Liver (tissue), 8 donors: ENCODE measurements at regions not wholly inside any gene's neighbourhood (a gene's known extent, or its start where the extent isn't known, plus 50 kb on each side); places are given as distances from the start of the nearest gene placed in this dataset.

Experiments used
- DNase-seq: peaks from one replicate; pipeline ENCODE4 v3.0.0-alpha.2; 2017; ENCODE audit warnings: low spot score
- H3K27ac ChIP-seq, 2 donors: one replicate each; pipeline ENCODE4 v1.7.0; 2013; ENCODE audit warnings: inconsistent platforms in 2 of 2, low read length in 2 of 2, control low read depth in 1 of 2, low read depth in 1 of 2, mild to moderate bottlenecking in 1 of 2
- H3K27me3 ChIP-seq, 4 donors: one replicate each; pipeline versions ENCODE4 v1.6.1 to v1.7.0; 2013; ENCODE audit warnings: low read length in 3 of 4, inconsistent platforms in 1 of 4, mild to moderate bottlenecking in 1 of 4, moderate library complexity in 1 of 4; ENCODE audit not compliant: control insufficient read depth in 4 of 4, insufficient read depth in 4 of 4
- H3K36me3 ChIP-seq, 4 donors: one replicate each; pipeline versions ENCODE4 v1.6.1 to v1.7.0; 2013; ENCODE audit warnings: low read length in 3 of 4, mild to moderate bottlenecking in 3 of 4, low read depth in 1 of 4, moderate library complexity in 1 of 4; ENCODE audit not compliant: control insufficient read depth in 4 of 4, insufficient read depth in 3 of 4
- H3K4me1 ChIP-seq, 4 donors: one replicate each; pipeline versions ENCODE4 v1.6.1 to v1.7.0; 2013; ENCODE audit warnings: low read length in 3 of 4, mild to moderate bottlenecking in 3 of 4, moderate library complexity in 1 of 4; ENCODE audit not compliant: control insufficient read depth in 4 of 4, insufficient read depth in 4 of 4
- H3K4me3 ChIP-seq, 3 donors: one replicate each; pipeline versions ENCODE4 v1.6.1 to v1.7.0; 2013; ENCODE audit warnings: low read length in 3 of 3, control low read depth in 1 of 3, low read depth in 1 of 3, mild to moderate bottlenecking in 1 of 3
- H3K9ac ChIP-seq, 2 donors: one replicate each; pipeline ENCODE4 v1.7.0; 2013; ENCODE audit warnings: low read length in 2 of 2, mild to moderate bottlenecking in 2 of 2, moderate library complexity in 2 of 2, control low read depth in 1 of 2, low read depth in 1 of 2
- H3K9me3 ChIP-seq, 4 donors: one replicate each; pipeline versions ENCODE4 v1.6.1 to v1.7.0; 2013; ENCODE audit warnings: low read length in 3 of 4; ENCODE audit not compliant: control insufficient read depth in 4 of 4
- CTCF ChIP-seq: fragments of 150-350 bp; IDR thresholded peaks from 2 replicates; pipeline ENCODE4 v1.5.1; 2017; ENCODE audit warnings: improper control_type of control experiment, low read depth, low read length; ENCODE audit not compliant: missing input control
- EGR1 ChIP-seq, 2 donors: IDR thresholded peaks; 2 replicates each; pipeline ENCODE4 v1.6.1; 2016 to 2018; ENCODE audit warnings: antibody characterized with exemption in 2 of 2, low read depth in 2 of 2
- FOXA1 ChIP-seq: IDR thresholded peaks from 2 replicates; pipeline ENCODE4 v1.6.1; 2016; ENCODE audit warnings: antibody characterized with exemption
- FOXA2 ChIP-seq: IDR thresholded peaks from 2 replicates; pipeline ENCODE4 v1.6.1; 2016; ENCODE audit warnings: antibody characterized with exemption
- HNF4A ChIP-seq, 2 donors: conservative IDR thresholded peaks; 2 replicates each; pipeline ENCODE4 v1.6.1; 2016; ENCODE audit warnings: antibody characterized with exemption in 2 of 2, mild to moderate bottlenecking in 2 of 2
- JUND ChIP-seq, 2 donors: IDR thresholded peaks; 2 replicates each; pipeline ENCODE4 v1.6.1; 2016; ENCODE audit warnings: antibody characterized with exemption in 2 of 2
- RAD21 ChIP-seq, 2 donors: IDR thresholded peaks; 2 replicates each; pipeline ENCODE4 v1.6.1; 2016; ENCODE audit warnings: antibody characterized with exemption in 2 of 2, mild to moderate bottlenecking in 2 of 2
- RXRA ChIP-seq, 2 donors: IDR thresholded peaks; 2 replicates each; pipeline ENCODE4 v1.6.1; 2017 to 2018; ENCODE audit warnings: antibody characterized with exemption in 2 of 2, mild to moderate bottlenecking in 1 of 2
- SP1 ChIP-seq: IDR thresholded peaks from 2 replicates; pipeline ENCODE4 v1.6.1; 2018; ENCODE audit warnings: antibody characterized with exemption, mild to moderate bottlenecking
- TAF1 ChIP-seq: conservative IDR thresholded peaks from 2 replicates; pipeline ENCODE4 v1.6.1; 2016; ENCODE audit warnings: antibody characterized with exemption, mild to moderate bottlenecking
- YY1 ChIP-seq: IDR thresholded peaks from 2 replicates; pipeline ENCODE4 v1.6.1; 2016; ENCODE audit warnings: antibody characterized with exemption, mild to moderate bottlenecking
- ZBTB33 ChIP-seq: IDR thresholded peaks from 2 replicates; pipeline ENCODE4 v1.6.1; 2016; ENCODE audit warnings: antibody characterized with exemption
- WGBS: extraction: QIAGEN DNeasy Blood & Tissue Kit; methylation state at CpG from one replicate; pipeline ENCODE4 v1.1.7; 2013; 5-methylcytosine and 5-hydroxymethylcytosine counted together
- TF ChIP-seq, protein P1 (sequence below): IDR thresholded peaks from 2 replicates; pipeline ENCODE4 v1.6.1; 2016; ENCODE audit warnings: antibody characterized with exemption
- TF ChIP-seq, protein P2 (sequence below): IDR thresholded peaks from 2 replicates; pipeline ENCODE4 v1.6.1; 2016; ENCODE audit warnings: antibody characterized with exemption
- TF ChIP-seq, protein P3 (sequence below): IDR thresholded peaks from 2 replicates; pipeline ENCODE4 v1.6.1; 2016; ENCODE audit warnings: antibody characterized with exemption, mild to moderate bottlenecking
- donor health status: healthy.
- donor health status: healthy.
- donor health status: healthy.
- donor health status: healthy.
- donor health status: healthy.

DNA sequence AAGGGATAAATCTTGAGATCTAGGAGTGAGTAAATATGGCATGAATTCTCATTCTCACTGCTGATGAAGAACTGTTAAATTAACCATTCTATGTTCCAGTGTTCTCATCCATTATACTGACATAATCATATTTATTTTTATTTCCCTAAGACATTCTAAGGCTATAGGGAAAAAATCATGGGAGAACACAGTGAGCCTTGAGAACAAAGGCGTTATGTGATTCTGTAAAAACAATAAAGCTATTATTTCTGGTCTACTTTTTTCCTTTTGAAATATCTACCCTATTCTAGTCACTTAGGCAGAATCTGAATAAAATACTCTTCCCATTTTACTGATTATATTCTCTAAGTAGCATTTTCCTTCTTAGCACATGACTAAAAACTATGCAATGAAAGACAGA lies 155.7 kb upstream of the ADAMTS16 start:
- no peaks in the 10 kb centered on the region for H3K9me3 ChIP-seq
- no peak for DNase-seq
- TF ChIP-seq, protein P1, sequence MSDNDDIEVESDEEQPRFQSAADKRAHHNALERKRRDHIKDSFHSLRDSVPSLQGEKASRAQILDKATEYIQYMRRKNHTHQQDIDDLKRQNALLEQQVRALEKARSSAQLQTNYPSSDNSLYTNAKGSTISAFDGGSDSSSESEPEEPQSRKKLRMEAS = no peak
- no peak for TF ChIP-seq EGR1 (IDR thresholded peaks at IDR 0.05; ENCODE audit: low read depth in 2 of 2)
- no peak for TF ChIP-seq SP1
- no peak for TF ChIP-seq CTCF
- TF ChIP-seq RXRA (IDR thresholded peaks at IDR 0.05) = no peak
- TF ChIP-seq FOXA1 = no peak
- TF ChIP-seq, protein P2, sequence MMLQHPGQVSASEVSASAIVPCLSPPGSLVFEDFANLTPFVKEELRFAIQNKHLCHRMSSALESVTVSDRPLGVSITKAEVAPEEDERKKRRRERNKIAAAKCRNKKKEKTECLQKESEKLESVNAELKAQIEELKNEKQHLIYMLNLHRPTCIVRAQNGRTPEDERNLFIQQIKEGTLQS = no peak
- TF ChIP-seq, protein P3, sequence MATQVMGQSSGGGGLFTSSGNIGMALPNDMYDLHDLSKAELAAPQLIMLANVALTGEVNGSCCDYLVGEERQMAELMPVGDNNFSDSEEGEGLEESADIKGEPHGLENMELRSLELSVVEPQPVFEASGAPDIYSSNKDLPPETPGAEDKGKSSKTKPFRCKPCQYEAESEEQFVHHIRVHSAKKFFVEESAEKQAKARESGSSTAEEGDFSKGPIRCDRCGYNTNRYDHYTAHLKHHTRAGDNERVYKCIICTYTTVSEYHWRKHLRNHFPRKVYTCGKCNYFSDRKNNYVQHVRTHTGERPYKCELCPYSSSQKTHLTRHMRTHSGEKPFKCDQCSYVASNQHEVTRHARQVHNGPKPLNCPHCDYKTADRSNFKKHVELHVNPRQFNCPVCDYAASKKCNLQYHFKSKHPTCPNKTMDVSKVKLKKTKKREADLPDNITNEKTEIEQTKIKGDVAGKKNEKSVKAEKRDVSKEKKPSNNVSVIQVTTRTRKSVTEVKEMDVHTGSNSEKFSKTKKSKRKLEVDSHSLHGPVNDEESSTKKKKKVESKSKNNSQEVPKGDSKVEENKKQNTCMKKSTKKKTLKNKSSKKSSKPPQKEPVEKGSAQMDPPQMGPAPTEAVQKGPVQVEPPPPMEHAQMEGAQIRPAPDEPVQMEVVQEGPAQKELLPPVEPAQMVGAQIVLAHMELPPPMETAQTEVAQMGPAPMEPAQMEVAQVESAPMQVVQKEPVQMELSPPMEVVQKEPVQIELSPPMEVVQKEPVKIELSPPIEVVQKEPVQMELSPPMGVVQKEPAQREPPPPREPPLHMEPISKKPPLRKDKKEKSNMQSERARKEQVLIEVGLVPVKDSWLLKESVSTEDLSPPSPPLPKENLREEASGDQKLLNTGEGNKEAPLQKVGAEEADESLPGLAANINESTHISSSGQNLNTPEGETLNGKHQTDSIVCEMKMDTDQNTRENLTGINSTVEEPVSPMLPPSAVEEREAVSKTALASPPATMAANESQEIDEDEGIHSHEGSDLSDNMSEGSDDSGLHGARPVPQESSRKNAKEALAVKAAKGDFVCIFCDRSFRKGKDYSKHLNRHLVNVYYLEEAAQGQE = no peak
- TF ChIP-seq RAD21 (IDR thresholded peaks at IDR 0.05) = no peak
- no peak for TF ChIP-seq YY1
- no peak for TF ChIP-seq ZBTB33
- 79% methylated on average over 1 of the region's 1 CpG for WGBS
- no peak overlapping the region for H3K4me3 ChIP-seq
- no peak overlapping the region for H3K27ac ChIP-seq
- no peak overlapping the region for H3K9ac ChIP-seq
- H3K4me1 ChIP-seq = no peaks in the 10 kb centered on the region
- H3K27me3 ChIP-seq = peaks cover 0 to 3% (median 0%) of the 10 kb centered on the region in 4 donors
- no peaks in the 10 kb centered on the region for H3K36me3 ChIP-seq

DNA sequence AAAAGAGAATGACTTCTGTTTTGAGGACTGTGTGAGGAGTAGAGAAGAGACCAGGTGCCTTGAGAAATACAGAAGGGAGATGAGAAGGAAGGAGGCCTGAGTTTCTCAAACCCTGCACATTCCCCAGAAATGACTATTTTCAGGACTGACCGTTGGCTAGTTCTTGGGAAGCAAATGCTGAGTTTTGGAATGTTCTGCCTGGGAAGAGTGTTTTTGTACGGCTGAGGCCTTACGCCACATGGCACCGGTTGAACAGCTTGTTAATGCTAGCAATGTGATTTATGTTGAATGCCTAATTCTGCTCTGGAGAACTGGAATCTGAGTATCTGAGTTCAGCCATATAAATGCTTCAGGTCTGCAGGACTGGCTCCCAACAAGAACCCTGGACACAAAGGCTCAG lies 152.7 kb upstream of the ADAMTS16 start:
- no peak overlapping the region for H3K4me3 ChIP-seq
- DNase-seq = no peak
- peaks cover 0 to 3% (median 0%) of the 10 kb centered on the region in 4 donors for H3K27me3 ChIP-seq
- H3K36me3 ChIP-seq = no peaks in the 10 kb centered on the region
- no peak for TF ChIP-seq CTCF
- no peak for TF ChIP-seq YY1
- TF ChIP-seq EGR1 (IDR thresholded peaks at IDR 0.05; ENCODE audit: low read depth in 2 of 2) = no peak
- TF ChIP-seq FOXA2 = no peak
- no peak for TF ChIP-seq RXRA (IDR thresholded peaks at IDR 0.05)
- no peak for TF ChIP-seq SP1
- no peak for TF ChIP-seq JUND (IDR thresholded peaks at IDR 0.05)
- TF ChIP-seq HNF4A (conservative IDR thresholded peaks at IDR 0.05) = no peak
- no peak for TF ChIP-seq TAF1
- H3K4me1 ChIP-seq = no peaks in the 10 kb centered on the region
- H3K27ac ChIP-seq = no peak overlapping the region
- 89% methylated on average over 4 of the region's 4 CpGs for WGBS
- H3K9me3 ChIP-seq = no peaks in the 10 kb centered on the region
- no peak overlapping the region for H3K9ac ChIP-seq
